ENCODE measurements at regions not wholly inside any gene's neighbourhood (a gene's known extent, or its start where the extent isn't known, plus 50 kb on each side); places are given as distances from the start of the nearest gene placed in this dataset.

DNA sequence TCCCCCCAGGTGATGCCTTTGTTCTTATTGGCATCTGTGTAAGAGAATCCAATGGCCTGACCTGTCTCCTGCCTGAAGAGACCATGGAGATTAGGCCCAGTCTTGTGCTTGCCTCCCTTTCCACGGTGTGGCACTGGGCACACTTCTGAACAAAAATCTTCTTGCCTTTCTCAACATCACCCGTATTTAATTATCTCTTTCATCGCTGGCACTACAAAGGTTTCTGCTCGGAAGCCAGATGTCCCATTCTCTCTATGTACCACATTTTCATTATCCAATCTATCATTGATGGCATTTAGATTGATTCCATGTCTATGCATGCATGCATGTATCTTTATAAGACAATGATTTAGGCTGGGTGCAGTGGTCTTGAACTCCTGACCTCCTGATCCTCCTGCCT is 74.3 kb downstream of the SLC25A15 start:
- TF ChIP-seq, protein P1, sequence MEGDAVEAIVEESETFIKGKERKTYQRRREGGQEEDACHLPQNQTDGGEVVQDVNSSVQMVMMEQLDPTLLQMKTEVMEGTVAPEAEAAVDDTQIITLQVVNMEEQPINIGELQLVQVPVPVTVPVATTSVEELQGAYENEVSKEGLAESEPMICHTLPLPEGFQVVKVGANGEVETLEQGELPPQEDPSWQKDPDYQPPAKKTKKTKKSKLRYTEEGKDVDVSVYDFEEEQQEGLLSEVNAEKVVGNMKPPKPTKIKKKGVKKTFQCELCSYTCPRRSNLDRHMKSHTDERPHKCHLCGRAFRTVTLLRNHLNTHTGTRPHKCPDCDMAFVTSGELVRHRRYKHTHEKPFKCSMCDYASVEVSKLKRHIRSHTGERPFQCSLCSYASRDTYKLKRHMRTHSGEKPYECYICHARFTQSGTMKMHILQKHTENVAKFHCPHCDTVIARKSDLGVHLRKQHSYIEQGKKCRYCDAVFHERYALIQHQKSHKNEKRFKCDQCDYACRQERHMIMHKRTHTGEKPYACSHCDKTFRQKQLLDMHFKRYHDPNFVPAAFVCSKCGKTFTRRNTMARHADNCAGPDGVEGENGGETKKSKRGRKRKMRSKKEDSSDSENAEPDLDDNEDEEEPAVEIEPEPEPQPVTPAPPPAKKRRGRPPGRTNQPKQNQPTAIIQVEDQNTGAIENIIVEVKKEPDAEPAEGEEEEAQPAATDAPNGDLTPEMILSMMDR (IDR thresholded peaks at IDR 0.05; ENCODE audit: unreplicated experiment), result no peak
- Mint-ChIP-seq H3K27ac (ENCODE audit: unreplicated experiment) (no peak overlapping the region), H3K27me3 (ENCODE audit: unreplicated experiment) (no peaks in the 10 kb centered on the region), H3K4me3 (ENCODE audit: unreplicated experiment) (no peak overlapping the region), H3K36me3 (ENCODE audit: low read depth, unreplicated experiment) (no peaks in the 10 kb centered on the region), H3K9me3 (ENCODE audit: unreplicated experiment) (no peaks in the 10 kb centered on the region), H3K4me1 (ENCODE audit: unreplicated experiment) (no peaks in the 10 kb centered on the region)
- DNase-seq (ENCODE audit: low spot score), result no peak

- no peak for DNase-seq (ENCODE audit: low spot score)
- Mint-ChIP-seq H3K9me3 (ENCODE audit: unreplicated experiment) (peaks cover 17% of the 10 kb centered on the region), H3K4me3 (ENCODE audit: unreplicated experiment) (no peak overlapping the region), H3K27ac (ENCODE audit: unreplicated experiment) (no peak overlapping the region), H3K36me3 (ENCODE audit: low read depth, unreplicated experiment) (peaks cover 66% of the 10 kb centered on the region), H3K4me1 (ENCODE audit: unreplicated experiment) (no peaks in the 10 kb centered on the region), H3K27me3 (ENCODE audit: unreplicated experiment) (no peaks in the 10 kb centered on the region)
- TF ChIP-seq, protein P1 (IDR thresholded peaks at IDR 0.05; ENCODE audit: unreplicated experiment), result no peak
Observed at GRCh38 chr13:40874138-40874779, 84.8 kb downstream of the SLC25A15 start.

DNA sequence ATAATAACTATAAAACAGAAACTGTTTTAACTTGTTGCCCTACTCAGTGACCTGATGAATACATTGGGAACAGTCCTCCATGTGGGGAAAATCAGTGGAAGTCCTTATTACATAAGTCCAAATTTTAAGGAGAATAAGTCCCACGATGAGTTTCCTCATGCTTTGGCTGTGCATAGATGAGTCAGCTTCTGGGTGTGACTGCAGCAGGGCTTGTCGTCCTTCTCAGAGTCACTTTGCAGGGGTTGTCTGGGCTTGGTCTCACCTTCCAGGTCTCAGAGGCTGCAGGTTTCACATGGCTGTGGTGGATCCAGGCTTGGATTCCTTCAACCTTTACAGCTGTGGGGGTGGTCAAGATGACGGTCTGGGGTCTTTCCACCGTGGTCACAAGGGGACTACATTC is 85.6 kb downstream of the SLC25A15 start:
- Mint-ChIP-seq H3K27me3 (ENCODE audit: unreplicated experiment) (no peaks in the 10 kb centered on the region), H3K4me3 (ENCODE audit: unreplicated experiment) (no peak overlapping the region), H3K9me3 (ENCODE audit: unreplicated experiment) (peaks cover 17% of the 10 kb centered on the region), H3K27ac (ENCODE audit: unreplicated experiment) (no peak overlapping the region), H3K4me1 (ENCODE audit: unreplicated experiment) (no peaks in the 10 kb centered on the region), H3K36me3 (ENCODE audit: low read depth, unreplicated experiment) (peaks cover 67% of the 10 kb centered on the region)
- TF ChIP-seq, protein P1 (IDR thresholded peaks at IDR 0.05; ENCODE audit: unreplicated experiment), result no peak
- no peak for DNase-seq (ENCODE audit: low spot score)

DNA sequence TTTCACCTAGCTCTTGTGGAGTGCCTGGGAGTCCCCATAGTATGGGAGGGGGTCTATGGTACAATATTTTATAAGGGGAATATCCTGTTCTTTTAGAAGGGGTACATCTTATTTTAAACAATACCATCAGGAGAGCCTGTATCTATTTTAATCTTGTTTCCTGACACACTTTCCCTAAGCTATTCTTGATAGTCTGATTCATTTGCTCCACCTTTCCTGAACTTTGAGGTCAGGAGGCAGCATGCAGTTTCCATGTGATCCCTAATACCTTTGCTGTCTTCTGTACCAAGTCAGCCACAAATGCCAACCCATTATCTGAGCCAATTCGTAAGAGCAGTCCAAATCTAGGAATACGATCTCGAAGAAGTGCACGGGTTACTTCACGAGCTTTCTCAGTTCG is 86.2 kb downstream of the SLC25A15 start:
- Mint-ChIP-seq H3K9me3 (ENCODE audit: unreplicated experiment) (peaks cover 13% of the 10 kb centered on the region), H3K27ac (ENCODE audit: unreplicated experiment) (no peak overlapping the region), H3K27me3 (ENCODE audit: unreplicated experiment) (no peaks in the 10 kb centered on the region), H3K4me1 (ENCODE audit: unreplicated experiment) (no peaks in the 10 kb centered on the region), H3K36me3 (ENCODE audit: low read depth, unreplicated experiment) (peaks cover 67% of the 10 kb centered on the region), H3K4me3 (ENCODE audit: unreplicated experiment) (peak overlapping the region; percentile 43)
- TF ChIP-seq, protein P1 (IDR thresholded peaks at IDR 0.05; ENCODE audit: unreplicated experiment), result no peak
- no peak for DNase-seq (ENCODE audit: low spot score)

DNA sequence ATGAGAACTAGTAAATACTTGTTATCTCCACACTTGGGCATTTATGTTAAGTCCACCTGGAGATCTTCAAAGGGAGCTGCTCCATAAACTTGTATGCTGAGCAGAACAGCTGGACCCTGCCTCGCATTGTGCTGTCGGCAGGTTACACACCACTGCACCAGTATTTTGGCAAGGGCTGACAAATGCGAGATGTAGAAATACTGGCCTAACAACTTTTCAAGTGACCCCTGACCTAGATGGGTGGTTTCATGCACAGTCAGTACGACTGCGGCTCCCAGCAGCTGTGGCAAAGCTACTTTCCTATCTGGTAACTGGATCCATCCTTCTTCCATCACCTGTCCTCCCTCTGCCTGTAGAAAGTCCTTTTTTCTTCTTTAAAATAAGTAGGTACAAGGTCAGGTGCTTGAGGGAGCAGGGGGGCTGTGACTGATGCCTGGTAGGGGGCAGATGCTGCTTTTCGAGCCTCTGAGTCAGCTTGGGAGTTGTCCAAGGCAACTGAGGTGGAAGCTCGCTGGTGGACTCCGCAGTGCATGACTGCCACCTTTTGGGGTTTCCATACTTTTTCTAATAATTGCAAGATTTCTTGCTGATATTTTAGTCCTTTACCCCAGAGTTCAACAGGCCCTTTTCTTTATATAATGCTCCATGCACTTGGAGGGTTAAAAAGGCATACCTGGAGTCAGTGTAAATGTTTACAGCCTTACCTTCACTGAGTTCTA is 86.8 kb downstream of the SLC25A15 start:
- TF ChIP-seq, protein P1 (IDR thresholded peaks at IDR 0.05; ENCODE audit: unreplicated experiment), result no peak
- no peak overlapping the region for H3K27ac Mint-ChIP-seq (ENCODE audit: unreplicated experiment)
- H3K4me1 Mint-ChIP-seq (ENCODE audit: unreplicated experiment), result no peaks in the 10 kb centered on the region
- no peak for DNase-seq (ENCODE audit: low spot score)
- H3K27me3 Mint-ChIP-seq (ENCODE audit: unreplicated experiment), result no peaks in the 10 kb centered on the region
- peaks cover 61% of the 10 kb centered on the region for H3K36me3 Mint-ChIP-seq (ENCODE audit: low read depth, unreplicated experiment)
- H3K4me3 Mint-ChIP-seq (ENCODE audit: unreplicated experiment), result no peak overlapping the region
- H3K9me3 Mint-ChIP-seq (ENCODE audit: unreplicated experiment), result peaks cover 8% of the 10 kb centered on the region
